ENCODE measurements at regions not wholly inside any gene's neighbourhood (a gene's known extent, or its start where the extent isn't known, plus 50 kb on each side); places are given as distances from the start of the nearest gene placed in this dataset.

DNA sequence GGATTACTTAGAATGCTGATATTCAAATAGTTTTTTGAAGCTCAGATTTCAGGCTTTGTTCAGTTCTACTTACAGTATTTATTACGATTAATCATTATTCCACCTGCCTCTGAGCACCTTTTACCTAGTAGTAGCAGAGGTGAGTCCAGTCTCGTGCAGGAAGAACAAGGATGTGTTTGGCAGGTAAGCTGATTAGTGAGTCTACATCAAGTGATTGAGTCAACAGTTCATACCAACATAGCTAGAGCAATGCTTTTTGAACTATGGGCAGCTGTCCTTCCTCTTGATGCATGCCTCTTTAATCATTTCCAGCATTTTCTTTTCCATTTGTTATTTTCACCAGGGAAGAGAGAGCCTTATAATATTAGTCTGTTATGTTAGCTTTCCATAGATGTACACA, 838.9 kb downstream of the USP25 start:
- Mint-ChIP-seq H3K27ac (no peak overlapping the region), H3K4me3 (no peak overlapping the region), H3K9me3 (no peaks in the 10 kb centered on the region), H3K36me3 (ENCODE audit: low read depth) (no peaks in the 10 kb centered on the region), H3K27me3 (no peaks in the 10 kb centered on the region), H3K4me1 (ENCODE audit: low read depth) (no peaks in the 10 kb centered on the region)
- no peak for ATAC-seq
- CTCF ChIA-PET, result no interaction called here
- intact Hi-C loops (cut with micrococcal nuclease), result no loop called here
- DNase-seq, result no peak
- TF ChIP-seq, protein P1, sequence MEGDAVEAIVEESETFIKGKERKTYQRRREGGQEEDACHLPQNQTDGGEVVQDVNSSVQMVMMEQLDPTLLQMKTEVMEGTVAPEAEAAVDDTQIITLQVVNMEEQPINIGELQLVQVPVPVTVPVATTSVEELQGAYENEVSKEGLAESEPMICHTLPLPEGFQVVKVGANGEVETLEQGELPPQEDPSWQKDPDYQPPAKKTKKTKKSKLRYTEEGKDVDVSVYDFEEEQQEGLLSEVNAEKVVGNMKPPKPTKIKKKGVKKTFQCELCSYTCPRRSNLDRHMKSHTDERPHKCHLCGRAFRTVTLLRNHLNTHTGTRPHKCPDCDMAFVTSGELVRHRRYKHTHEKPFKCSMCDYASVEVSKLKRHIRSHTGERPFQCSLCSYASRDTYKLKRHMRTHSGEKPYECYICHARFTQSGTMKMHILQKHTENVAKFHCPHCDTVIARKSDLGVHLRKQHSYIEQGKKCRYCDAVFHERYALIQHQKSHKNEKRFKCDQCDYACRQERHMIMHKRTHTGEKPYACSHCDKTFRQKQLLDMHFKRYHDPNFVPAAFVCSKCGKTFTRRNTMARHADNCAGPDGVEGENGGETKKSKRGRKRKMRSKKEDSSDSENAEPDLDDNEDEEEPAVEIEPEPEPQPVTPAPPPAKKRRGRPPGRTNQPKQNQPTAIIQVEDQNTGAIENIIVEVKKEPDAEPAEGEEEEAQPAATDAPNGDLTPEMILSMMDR (IDR thresholded peaks at IDR 0.05), result no peak
- POLR2A ChIA-PET, result no interaction called here

DNA sequence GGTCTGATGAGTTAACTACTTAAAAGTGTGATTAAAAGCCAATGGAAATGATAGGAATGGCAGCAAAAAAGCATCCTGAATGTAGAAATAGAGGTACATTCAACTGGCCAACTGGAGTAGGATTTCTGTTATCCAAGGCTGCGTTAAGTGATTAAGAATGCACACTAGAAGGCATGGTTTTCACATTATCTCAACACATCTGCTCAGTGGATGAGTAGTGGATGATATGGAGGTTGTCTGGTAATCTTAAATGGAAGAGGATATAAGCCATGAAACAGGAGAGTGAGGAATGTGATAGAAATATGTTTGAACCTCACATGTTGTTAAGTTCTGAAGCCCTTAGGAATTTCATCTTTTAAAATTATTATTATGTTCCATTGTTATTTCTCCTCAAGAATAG, 839.9 kb downstream of the USP25 start:
- intact Hi-C loops (cut with micrococcal nuclease), result no loop called here
- TF ChIP-seq, protein P1 (IDR thresholded peaks at IDR 0.05), result no peak
- Mint-ChIP-seq H3K27me3 (no peaks in the 10 kb centered on the region), H3K27ac (no peak overlapping the region), H3K4me3 (no peak overlapping the region), H3K4me1 (ENCODE audit: low read depth) (no peaks in the 10 kb centered on the region), H3K9me3 (no peaks in the 10 kb centered on the region), H3K36me3 (ENCODE audit: low read depth) (no peaks in the 10 kb centered on the region)
- CTCF ChIA-PET, result no interaction called here
- DNase-seq (no peak), ATAC-seq (no peak)
- POLR2A ChIA-PET, result no interaction called here

DNA sequence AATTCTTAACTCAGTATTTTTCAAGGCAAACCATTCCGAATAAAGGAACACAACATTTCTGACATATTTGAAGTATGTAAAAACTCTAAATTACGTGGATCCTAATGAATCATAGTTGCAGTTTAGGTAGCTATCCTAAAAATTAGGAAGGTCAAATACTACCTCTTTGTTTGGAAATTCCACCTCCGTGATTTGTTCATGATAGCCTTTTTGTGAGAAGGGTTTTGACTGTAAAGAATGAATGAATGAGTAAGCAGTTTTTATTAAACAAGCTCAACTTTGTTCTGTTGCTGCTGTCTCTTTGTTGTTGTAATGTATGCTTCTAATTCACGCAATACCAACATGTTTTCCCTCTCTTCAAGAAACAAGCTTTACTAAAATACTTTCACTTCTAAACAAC, 840.4 kb downstream of the USP25 start:
- DNase-seq, result no peak
- TF ChIP-seq, protein P1 (IDR thresholded peaks at IDR 0.05), result no peak
- no peaks in the 10 kb centered on the region for H3K9me3 Mint-ChIP-seq
- H3K27me3 Mint-ChIP-seq, result no peaks in the 10 kb centered on the region
- H3K27ac Mint-ChIP-seq, result no peak overlapping the region
- ATAC-seq, result no peak
- H3K4me1 Mint-ChIP-seq (ENCODE audit: low read depth), result no peaks in the 10 kb centered on the region
- no peaks in the 10 kb centered on the region for H3K36me3 Mint-ChIP-seq (ENCODE audit: low read depth)
- intact Hi-C loops (cut with micrococcal nuclease), result no loop called here
- no peak overlapping the region for H3K4me3 Mint-ChIP-seq
- CTCF ChIA-PET, result no interaction called here
- POLR2A ChIA-PET, result no interaction called here

DNA sequence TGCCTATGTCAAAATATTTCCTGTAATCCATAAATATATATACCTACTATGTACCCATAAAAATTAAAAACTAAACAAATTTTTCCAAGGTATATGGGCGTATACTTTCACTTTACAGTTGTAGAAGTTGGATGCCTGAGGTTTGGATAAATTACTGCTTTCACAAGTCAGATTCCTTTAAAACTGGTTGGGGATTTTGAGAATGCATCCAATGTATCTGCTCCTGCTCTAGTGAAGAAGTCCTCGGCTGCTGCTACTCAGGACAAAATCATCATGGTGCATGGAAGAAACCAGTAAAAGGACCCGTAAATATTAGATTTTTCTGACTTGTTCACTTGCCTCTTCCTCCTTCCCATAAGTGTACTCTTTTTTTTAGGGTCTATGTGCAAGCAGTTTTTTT, 841.1 kb downstream of the USP25 start:
- DNase-seq (no peak), ATAC-seq (no peak)
- Mint-ChIP-seq H3K4me3 (no peak overlapping the region), H3K4me1 (ENCODE audit: low read depth) (no peaks in the 10 kb centered on the region), H3K27ac (no peak overlapping the region), H3K9me3 (no peaks in the 10 kb centered on the region), H3K27me3 (no peaks in the 10 kb centered on the region), H3K36me3 (ENCODE audit: low read depth) (no peaks in the 10 kb centered on the region)
- POLR2A ChIA-PET, result no interaction called here
- CTCF ChIA-PET, result no interaction called here
- TF ChIP-seq, protein P1 (IDR thresholded peaks at IDR 0.05), result no peak
- intact Hi-C loops (cut with micrococcal nuclease), result no loop called here

DNA sequence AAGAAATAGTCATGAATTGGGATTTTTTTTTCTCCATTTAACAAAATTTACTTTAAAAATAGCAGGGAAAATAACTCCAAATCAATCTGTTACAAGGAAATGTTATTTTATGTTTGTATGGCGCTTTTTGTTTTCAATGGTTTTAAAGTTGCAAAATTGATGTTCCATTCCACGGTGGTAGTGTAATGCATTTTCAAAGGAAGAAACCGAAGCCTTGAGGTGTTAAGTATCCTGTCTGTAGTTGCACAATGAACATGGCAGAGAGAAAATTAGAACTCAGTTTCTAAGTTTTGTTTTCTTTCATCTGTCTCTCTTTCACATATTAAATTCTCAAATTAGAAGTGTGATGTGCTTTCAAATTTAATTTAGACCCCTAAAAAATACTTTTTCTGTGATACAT, 841.8 kb downstream of the USP25 start:
- POLR2A ChIA-PET, result no interaction called here
- Mint-ChIP-seq H3K27me3 (no peaks in the 10 kb centered on the region), H3K9me3 (no peaks in the 10 kb centered on the region), H3K27ac (no peak overlapping the region), H3K36me3 (ENCODE audit: low read depth) (no peaks in the 10 kb centered on the region), H3K4me1 (ENCODE audit: low read depth) (no peaks in the 10 kb centered on the region), H3K4me3 (no peak overlapping the region)
- intact Hi-C loops (cut with micrococcal nuclease), result no loop called here
- ATAC-seq (no peak), DNase-seq (no peak)
- CTCF ChIA-PET, result no interaction called here
- TF ChIP-seq, protein P1 (IDR thresholded peaks at IDR 0.05), result no peak
